HG03442 (cell line): ENCODE measurements at regions not wholly inside any gene's neighbourhood (a gene's known extent, or its start where the extent isn't known, plus 50 kb on each side); places are given as distances from the start of the nearest gene placed in this dataset.
A peak's percentile ranks its signal among the peaks of the same experiment; 100 is the strongest.

Experiments
- ATAC-seq: cut with Tn5 transposase; IDR thresholded peaks from one replicate; pipeline ENCODE4 v1.9.1; 2021; ENCODE audit warnings: mild to moderate bottlenecking, moderate library complexity; ENCODE audit not compliant: unreplicated experiment

GRCh38 chr1:219362702-219363101 lies 189.0 kb downstream of the LYPLAL1 start:
- no peak for ATAC-seq

DNA sequence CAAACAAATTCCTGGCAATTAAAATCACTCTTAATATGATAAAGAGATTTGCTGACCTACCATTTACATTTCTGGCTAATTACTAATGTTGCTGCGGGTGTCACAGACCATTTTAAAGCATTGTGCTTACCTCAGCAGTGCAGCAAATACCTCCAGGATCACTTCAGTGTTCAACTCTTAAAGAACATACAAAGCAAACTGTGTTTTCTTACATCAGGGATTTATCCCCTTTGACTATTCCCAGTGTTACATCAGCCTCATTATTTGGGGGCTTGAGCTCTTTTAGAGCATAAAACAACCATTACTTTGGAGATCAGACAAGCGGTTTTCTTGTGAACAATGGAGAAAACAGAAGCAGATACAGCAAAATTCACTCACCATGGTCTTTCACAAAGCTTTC lies 185.4 kb downstream of the LYPLAL1 start:
- ATAC-seq, result no peak

DNA sequence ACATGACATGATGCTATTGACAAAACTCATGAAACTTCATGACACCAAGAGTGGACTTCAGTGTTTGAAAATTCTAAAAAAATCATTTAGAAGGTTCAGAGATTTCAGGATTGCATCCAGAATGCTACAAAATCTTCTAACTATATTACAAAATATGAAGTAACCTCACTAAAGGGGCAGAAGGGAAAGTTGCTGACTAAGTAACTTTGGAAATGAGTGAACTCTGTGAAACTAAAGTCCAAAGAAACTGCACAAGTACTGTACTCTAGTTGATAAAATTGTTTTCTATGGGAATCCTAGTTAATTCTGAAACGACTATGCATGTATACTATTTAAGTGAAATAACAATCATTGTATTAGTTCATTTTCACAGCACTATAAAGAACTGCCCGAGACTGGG lies 184.4 kb downstream of the LYPLAL1 start:
- ATAC-seq, result no peak

- no peak for ATAC-seq
These were observed 181.3 kb downstream of the LYPLAL1 start for GRCh38 chr1:219354962-219355361.

GRCh38 chr1:219352961-219353651 lies 179.4 kb downstream of the LYPLAL1 start:
- ATAC-seq, result no peak

DNA sequence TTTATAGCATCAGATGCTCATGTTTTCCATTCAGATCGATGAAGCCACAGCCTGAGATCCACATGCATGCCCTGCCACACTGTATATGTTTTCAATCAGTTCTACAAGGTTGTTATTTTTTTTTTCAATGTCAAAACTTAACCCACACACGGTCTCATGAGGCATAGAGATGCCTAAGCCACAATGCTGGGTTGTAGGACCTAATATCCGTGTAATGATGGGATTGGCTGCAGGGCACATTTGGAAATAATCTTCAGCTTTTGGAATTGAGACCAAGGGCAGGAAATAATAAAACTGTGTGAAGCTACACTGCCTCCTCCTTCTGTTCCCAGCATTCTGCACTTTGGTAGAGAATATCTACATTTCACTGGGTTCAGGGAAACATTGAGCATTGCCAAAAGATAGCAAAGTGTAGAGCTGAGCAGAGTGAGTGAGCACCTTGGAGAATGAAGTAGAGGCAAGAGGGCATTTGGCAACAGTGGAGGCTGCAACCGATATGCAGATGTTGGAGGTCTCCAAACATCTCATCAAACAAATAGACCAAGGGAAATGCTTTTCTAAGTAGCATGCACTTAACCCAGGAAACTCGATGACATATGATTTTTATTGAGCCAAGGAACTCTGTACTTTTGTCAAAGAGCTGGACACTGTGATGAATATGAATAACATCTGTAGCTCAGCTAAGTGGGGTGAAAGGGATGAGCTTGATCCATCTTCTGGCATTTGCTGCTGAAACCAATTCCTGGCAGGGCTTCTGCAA lies 176.7 kb downstream of the LYPLAL1 start:
- ATAC-seq, result no peak

DNA sequence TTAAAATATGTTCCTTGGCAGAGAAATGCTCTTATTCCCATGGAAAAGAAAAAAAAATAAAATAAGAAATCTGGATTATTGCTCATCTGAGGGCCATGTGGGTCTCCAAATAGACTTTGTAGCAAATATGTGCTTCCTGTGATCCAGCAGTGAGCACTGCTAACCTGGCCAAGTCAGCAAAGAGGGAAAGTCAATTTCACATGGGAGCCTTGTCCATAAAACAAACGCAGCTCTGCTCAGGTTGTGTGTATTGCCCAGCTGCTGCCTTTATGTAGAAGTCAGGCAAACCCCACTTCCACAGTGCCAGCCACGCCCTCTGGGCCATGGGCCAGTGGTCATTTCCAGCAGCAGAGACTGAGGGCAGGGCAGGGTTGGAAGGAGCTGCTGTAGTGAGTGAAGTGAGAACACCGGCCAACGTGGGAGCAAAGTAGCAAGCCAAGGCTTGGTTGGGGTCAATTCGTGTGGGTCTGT lies 174.3 kb downstream of the LYPLAL1 start:
- ATAC-seq, result no peak

DNA sequence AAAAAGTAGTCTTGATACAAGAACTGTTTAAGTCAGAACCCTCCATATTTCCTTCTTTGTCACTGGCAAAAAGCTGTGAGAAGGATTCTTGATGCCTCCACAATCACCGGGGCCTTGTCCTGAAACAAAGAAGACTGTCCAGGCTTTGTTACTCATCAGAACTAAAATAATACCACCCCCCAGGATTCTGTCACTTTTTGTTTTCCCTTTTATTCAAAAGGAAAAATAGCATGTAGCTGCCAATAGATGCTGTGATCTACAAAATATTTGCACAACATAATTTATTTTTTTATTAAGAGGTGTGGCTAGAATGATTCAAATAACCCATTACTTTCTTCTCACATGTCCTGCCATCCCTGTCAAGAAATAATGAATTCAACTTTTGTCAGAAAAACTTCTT lies 173.7 kb downstream of the LYPLAL1 start:
- ATAC-seq, result no peak

- ATAC-seq, result no peak
These were observed 172.3 kb downstream of the LYPLAL1 start for GRCh38 chr1:219345953-219346352.

DNA sequence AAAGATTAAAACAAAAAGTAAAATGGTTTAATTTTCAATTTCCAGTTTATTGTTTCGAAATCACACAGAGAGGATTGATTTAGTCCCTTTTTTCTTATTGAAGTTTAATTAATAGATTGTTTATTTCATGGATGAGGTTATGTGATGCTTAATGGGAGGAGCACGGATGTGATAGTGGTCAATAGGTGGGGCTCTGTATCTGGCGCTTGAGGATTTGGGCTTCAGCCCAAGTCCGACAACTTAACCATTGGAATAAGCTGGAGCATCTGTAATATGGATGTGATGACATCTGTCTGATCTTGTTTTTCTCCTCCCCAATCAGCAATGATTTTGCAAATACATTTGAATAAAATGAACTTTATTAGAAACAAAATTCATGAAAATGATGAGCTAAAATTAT lies 169.2 kb downstream of the LYPLAL1 start:
- no peak for ATAC-seq

DNA sequence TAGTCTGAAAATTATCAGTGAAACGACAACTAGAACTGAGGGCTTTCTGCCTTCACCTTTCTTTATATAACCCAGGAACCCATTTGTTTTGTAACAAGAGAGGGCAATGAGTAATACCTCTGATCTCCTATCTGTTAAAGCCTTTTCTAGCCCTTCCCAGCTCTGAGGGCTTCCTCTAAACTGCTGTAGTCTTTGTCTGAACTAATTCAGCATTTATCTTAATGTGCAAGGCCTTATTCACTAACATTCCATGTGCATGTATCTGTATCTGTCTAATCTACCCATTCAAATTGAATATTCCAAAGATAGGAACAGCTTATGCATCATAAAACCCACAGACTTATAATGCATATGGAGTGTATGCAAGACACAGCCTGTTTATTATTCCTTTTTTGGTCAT lies 167.1 kb downstream of the LYPLAL1 start:
- no peak for ATAC-seq

DNA sequence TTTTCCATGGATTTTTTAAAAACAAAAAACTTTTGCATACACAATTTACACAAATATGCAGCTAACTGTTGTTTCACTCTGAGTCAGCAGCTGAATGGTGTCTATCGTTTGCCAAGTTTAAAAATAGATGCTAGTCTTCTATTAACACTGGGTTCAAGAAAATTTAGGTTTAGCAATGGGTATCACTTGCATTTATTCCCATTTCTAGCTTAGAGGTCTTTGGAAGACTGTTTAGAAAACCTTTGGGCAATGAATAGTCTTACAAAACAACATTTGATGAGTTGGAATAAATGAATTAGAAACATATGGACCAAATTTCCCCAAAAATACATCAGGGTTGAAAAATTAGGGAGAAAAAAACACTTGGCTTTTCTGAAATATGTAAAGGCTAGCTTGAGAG lies 165.8 kb downstream of the LYPLAL1 start:
- ATAC-seq, result no peak

- no peak for ATAC-seq
These were observed 163.9 kb downstream of the LYPLAL1 start for GRCh38 chr1:219337588-219337987.

GRCh38 chr1:219333626-219334025 lies 159.9 kb downstream of the LYPLAL1 start:
- no peak for ATAC-seq

- ATAC-seq, result no peak
These were observed 157.7 kb downstream of the LYPLAL1 start for GRCh38 chr1:219331424-219331823.

DNA sequence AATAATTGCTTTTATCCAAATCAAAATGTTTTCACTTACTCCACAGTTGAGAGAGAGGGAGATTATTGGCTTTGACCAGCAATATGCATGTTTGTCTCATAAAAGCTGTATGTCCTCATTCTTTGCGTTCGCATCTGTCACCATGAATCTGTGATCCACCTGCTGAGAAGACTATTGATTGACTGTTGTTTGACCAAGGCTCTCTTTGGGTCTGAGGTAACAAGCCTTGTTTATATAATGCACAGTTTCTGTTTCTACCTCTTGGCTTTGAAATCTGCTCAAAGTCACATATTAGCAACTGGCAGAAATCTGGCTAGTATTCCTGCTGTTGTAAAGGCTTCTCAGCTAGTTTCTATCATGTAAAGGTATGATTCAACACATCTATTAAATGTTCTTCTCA lies 157.0 kb downstream of the LYPLAL1 start:
- ATAC-seq, result no peak

- ATAC-seq, result no peak
These were observed 156.3 kb downstream of the LYPLAL1 start for GRCh38 chr1:219330001-219330400.

DNA sequence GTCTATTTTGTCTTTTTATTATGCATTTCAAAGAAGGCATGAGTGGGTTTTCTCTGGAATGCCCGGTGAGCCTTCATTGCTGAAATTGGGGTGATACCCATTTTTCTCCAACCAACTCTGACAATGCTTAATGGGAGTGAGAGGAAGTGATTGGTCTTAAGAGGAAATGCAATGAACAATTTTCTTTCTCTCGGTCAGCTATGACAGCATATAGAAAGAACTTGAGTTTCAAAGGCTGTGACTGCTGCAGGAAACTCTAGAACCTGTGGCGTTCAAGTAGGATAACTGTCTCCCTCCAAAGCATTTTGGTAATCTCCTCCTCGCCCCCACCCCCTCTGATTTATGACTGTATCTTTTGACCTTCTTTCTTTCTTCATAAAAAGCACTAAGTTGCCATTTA lies 155.9 kb downstream of the LYPLAL1 start:
- no peak for ATAC-seq

GRCh38 chr1:219326843-219327242 lies 153.2 kb downstream of the LYPLAL1 start:
- no peak for ATAC-seq

GRCh38 chr1:219325368-219325742 lies 151.7 kb downstream of the LYPLAL1 start:
- peak; percentile 32 for ATAC-seq

- peak; percentile 94 for ATAC-seq
These were observed 151.1 kb downstream of the LYPLAL1 start for GRCh38 chr1:219324629-219325367.

DNA sequence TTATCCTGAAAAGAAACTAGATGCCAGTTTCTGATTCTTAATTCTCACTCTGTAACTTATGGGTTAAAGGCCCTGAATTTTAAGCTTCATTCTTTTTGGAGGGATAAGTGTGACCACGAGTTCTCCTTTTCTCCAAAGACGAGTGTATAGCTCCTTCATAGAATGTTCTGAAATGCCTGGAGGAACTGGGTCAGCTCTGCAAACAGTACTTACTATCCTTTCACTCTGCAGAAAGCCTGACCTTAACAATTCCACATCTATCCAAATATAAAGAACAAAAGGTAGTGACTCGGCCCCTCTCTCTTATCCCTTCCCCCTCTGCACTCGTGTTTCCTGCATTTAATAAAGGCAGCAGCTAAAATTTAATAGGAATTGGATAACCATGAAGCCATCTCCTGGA lies 150.5 kb downstream of the LYPLAL1 start:
- ATAC-seq, result no peak
